Coronary artery (tissue), 2 donors: ENCODE measurements at regions not wholly inside any gene's neighbourhood (a gene's known extent, or its start where the extent isn't known, plus 50 kb on each side); places are given as distances from the start of the nearest gene placed in this dataset.

Experiments
- DNase-seq: peaks from one replicate; pipeline ENCODE4 v3.0.0-alpha.2; 2017; ENCODE audit warnings: low spot score
- H3K27ac ChIP-seq, 2 donors: fragments of 200-600 bp; sonication (generic); one replicate each; pipeline ENCODE4 v1.5.1; 2016 to 2019
- H3K4me3 ChIP-seq: fragments of 200-600 bp; sonication (generic); 2 replicates; pipeline ENCODE4 v1.5.1; 2016; ENCODE audit warnings: mild to moderate bottlenecking, moderate library complexity
- TF ChIP-seq, protein P1 (sequence below): fragments of 200-600 bp; sonication (generic); IDR thresholded peaks from one replicate; pipeline ENCODE4 v1.5.1; 2019; ENCODE audit warnings: antibody characterized with exemption

DNA sequence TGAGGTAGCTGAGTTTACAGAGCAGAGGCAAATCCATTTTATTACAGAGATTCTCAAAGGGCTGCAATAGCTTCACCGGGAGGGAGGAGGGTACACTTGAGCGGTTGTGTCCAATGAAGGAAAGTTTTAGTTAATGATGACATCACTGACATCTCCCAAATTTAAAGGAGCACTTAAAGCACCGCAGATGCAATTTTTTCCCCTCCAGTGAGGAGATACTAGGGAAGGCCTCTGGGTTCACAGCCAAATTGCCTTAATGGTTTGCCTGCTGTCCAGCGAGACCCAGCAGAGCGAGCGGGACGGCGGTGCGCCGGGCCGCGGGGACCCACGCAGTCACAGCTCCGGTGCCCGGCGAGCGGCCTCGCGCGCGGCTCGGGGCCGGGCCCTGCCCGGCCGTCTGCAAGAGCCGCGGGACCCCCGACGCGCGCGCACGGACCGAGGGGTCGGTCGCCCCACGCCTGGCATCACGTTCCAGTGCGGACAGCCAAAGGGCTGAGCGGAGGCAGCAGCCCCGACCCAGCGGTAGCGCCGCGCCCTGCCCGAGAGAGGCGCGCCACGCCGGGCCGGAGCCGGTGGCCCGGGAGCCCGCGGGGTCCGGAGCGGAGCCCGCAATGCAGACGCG, 160.5 kb upstream of the CHRNA7 start:
- Histone ChIP-seq H3K27ac (peak overlapping the region in 1 of 2 donors; percentile 81), H3K4me3 (peak overlapping the region; percentile 73)
- TF ChIP-seq, protein P1, sequence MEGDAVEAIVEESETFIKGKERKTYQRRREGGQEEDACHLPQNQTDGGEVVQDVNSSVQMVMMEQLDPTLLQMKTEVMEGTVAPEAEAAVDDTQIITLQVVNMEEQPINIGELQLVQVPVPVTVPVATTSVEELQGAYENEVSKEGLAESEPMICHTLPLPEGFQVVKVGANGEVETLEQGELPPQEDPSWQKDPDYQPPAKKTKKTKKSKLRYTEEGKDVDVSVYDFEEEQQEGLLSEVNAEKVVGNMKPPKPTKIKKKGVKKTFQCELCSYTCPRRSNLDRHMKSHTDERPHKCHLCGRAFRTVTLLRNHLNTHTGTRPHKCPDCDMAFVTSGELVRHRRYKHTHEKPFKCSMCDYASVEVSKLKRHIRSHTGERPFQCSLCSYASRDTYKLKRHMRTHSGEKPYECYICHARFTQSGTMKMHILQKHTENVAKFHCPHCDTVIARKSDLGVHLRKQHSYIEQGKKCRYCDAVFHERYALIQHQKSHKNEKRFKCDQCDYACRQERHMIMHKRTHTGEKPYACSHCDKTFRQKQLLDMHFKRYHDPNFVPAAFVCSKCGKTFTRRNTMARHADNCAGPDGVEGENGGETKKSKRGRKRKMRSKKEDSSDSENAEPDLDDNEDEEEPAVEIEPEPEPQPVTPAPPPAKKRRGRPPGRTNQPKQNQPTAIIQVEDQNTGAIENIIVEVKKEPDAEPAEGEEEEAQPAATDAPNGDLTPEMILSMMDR, result no peak
- no peak for DNase-seq

DNA sequence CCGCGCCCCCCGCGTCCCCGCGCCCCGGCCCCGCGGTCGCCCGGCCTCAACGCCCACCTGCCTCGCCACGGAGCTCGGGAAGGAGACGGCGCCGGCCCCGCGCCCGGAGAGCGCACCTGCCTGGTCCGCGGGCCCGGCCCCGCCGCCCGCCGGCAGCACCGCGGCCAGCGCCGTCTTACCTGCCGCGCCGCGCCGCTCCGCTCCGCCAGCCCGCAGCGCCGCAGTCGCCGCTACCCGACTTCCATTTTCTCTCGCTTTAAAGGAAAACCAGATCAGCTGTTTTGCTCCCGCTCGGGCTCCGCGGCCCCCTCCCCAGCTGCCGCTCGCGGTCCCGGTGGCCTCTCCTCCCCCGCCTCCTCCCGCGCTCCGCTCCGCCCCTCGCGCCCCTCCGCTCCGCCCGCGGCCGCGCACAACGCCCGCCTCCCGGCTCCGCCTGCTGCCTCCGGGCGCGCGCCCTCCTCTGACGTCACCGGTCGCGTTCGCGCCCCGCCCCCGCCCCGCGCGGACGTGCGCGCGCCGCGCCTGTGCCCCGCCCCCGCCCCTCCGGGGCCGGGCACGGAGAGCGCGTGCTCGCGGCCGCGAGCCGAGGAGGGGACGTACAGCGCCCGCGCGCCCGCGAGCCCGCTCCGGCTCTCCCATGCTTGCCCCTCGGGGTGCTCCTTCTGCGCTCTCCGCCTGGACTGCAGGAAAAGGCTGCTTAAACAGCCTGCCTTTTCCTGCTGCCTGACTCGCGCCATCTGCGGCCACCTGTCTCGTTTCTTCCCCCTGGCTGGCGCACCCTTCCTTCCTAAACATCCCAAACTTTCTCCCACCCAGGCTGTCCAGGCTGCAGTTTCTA, 159.8 kb upstream of the CHRNA7 start, which contains the start of gene OTUD7A:
Gene OTUD7A, minus strand, starts transcription at position 346 of the 838 bp plus-strand sequence.
- TF ChIP-seq, protein P1, result no peak
- Histone ChIP-seq H3K4me3 (peak within 1 kb of the TSS; percentile 73), H3K27ac (peak within 1 kb of the TSS; percentile 70 to 81)
- DNase-seq, result peak; percentile 82

DNA sequence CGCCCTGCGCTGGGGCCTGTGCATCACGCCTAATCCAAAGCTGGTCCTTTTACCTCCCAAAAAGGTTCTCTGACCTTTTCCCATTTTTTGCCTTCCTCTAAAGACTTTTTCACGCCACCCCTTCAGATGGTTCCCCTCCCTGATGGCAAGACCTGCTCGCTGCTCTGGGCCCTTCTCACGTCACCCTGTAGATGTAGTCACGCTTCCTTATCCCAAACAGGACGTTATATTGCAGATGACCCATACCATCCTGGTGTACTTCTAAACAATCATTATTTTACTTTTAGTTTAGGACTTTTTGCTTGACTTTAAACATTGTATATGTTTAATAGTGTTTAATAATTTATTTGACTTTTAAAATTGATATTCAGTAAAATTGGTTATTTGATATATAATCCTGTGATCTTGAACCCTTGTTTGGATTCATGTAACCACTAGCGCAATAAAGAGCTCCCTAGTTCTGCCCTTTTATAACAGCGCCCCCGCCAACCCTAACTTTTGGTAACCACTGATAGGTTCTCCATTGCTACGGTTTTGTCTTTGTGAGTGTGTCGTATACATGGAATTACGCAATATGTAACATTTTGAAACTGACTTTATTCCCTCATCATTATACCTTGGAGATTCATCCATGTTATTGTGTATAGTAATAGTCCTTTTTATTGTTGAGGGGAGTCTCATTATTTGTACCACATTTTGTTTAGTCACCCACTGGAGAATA, 159.0 kb upstream of the CHRNA7 start:
- Histone ChIP-seq H3K27ac (peak overlapping the region; percentile 70 to 81), H3K4me3 (peak overlapping the region; percentile 73)
- no peak for DNase-seq
- TF ChIP-seq, protein P1, result no peak

DNA sequence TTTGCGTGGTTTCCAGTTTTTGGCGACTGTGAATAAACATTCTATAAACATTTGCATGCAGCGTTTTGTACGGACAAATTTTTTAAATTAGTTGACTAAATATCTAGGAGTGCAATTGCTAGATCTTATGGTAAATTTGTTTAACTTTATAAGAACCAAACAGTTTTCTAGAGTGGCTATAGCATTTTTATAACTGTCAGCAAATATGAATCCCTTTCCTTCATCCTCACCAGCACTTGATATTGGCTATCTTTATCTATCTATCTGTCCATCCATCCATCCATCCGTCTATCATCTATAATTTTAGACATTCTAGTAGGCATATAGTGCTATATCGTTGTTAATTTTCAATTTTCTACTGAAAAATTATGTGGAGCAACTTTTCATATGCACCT, 158.4 kb upstream of the CHRNA7 start:
- Histone ChIP-seq H3K4me3 (no peak overlapping the region), H3K27ac (no peak overlapping the region)
- TF ChIP-seq, protein P1, result no peak
- no peak for DNase-seq

DNA sequence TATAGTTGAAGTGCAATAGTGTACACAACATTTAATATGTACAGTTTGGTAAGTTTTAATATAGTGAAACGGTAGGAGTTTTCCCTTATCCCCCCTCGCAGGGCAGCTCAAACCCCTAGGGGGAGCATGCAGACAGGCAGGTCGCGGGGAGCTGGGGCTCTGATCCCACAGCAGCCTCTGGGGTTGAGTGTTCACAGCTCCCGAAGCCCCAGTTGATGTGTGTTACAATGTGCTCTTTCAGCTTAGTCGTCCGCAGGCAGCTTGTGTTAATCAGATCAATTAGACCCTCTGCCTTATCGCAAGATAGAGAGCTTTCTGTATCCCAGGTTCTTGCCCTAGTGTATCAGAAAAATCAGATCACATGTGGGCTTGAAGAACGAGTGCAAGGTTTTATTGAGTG, 143.1 kb upstream of the CHRNA7 start:
- no peak for DNase-seq
- H3K4me3 ChIP-seq, result no peak overlapping the region
- TF ChIP-seq, protein P1, result no peak

DNA sequence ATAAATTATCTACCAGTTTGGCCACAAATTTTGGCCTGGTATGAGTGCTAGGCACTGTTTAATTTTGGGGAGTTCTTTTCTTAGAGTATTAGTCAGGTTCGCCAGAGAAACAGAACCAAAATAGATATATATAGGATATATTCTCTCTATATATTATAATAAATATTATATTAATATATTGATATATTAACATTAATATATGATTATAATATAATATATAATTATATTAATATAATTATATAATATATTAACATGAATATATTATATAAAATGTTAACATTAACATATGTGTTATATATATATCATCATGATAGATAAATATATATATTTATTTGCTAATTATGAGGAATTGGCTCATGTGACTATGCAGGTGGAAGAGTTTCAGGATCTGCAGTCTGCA, 137.8 kb upstream of the CHRNA7 start:
- TF ChIP-seq, protein P1, result no peak
- H3K4me3 ChIP-seq, result no peak overlapping the region

More for the DNA sequence above, 143.1 kb upstream of the CHRNA7 start:
- H3K27ac ChIP-seq, result no peak overlapping the region

More for the DNA sequence above, 137.8 kb upstream of the CHRNA7 start:
- DNase-seq, result no peak
- H3K27ac ChIP-seq, result no peak overlapping the region
